ENCODE measurements at regions not wholly inside any gene's neighbourhood (a gene's known extent, or its start where the extent isn't known, plus 50 kb on each side); places are given as distances from the start of the nearest gene placed in this dataset.

- ChIA-PET CTCF (interaction anchor here (0.5 kb wide), 1 partner anchor 376 kb away, joined by 3 read pairs; no protein-coding TSS in a partner anchor), POLR2A (ENCODE audit: low non-redundant PET) (no interaction called here)
- no peak for DNase-seq (ENCODE audit: low spot score)
- no peak overlapping the region for H3K27ac ChIP-seq
- no peak for TF ChIP-seq CTCF (conservative IDR thresholded peaks at IDR 0.05; ENCODE audit: low read depth)
Observed at GRCh38 chr12:116408489-116409250, 131.2 kb upstream of the MED13L start.

- CTCF ChIA-PET, result interaction anchor here (0.6 kb wide), 1 partner anchor 21 kb away, joined by 3 read pairs; no protein-coding TSS in a partner anchor
- POLR2A ChIA-PET (ENCODE audit: low non-redundant PET), result no interaction called here
- no peak for DNase-seq (ENCODE audit: low spot score)
- TF ChIP-seq CTCF (conservative IDR thresholded peaks at IDR 0.05; ENCODE audit: low read depth), result no peak
- H3K27ac ChIP-seq, result no peak overlapping the region
Observed at GRCh38 chr12:116411977-116412376, 134.5 kb upstream of the MED13L start.

GRCh38 chr12:116414891-116415290 is 137.4 kb upstream of the MED13L start:
- TF ChIP-seq CTCF (conservative IDR thresholded peaks at IDR 0.05; ENCODE audit: low read depth), result no peak
- ChIA-PET CTCF (no interaction called here), POLR2A (ENCODE audit: low non-redundant PET) (no interaction called here)
- no peak for DNase-seq (ENCODE audit: low spot score)
- no peak overlapping the region for H3K27ac ChIP-seq

GRCh38 chr12:116415408-116416108 is 138.1 kb upstream of the MED13L start:
- ChIA-PET POLR2A (ENCODE audit: low non-redundant PET) (no interaction called here), CTCF (no interaction called here)
- no peak for DNase-seq (ENCODE audit: low spot score)
- no peak for TF ChIP-seq CTCF (conservative IDR thresholded peaks at IDR 0.05; ENCODE audit: low read depth)
- no peak overlapping the region for H3K27ac ChIP-seq

DNA sequence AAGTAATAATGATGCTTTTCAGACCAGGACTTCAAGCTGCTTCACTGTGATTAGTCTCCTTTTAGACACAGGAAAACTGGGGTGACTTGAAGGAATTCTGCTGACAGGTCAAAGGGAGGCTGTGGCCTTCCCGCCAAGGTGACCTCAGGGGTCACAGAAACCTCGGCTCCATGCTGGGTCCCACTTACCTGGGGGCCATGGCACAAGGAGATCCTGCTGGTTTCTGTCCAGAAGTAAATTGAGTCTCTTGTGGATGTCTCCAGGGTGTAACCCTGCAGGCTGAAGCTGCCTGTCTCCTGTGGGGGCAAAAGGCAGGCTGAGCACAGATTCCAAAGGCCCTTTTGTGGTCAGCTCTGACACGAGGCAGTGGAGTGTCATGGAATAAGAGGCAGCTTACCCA is 138.7 kb upstream of the MED13L start:
- ChIA-PET POLR2A (ENCODE audit: low non-redundant PET) (no interaction called here), CTCF (interaction anchor here (0.6 to 0.8 kb wide), 2 partner anchors 10 to 157 kb away, joined by 3 to 4 read pairs; no protein-coding TSS in a partner anchor)
- DNase-seq (ENCODE audit: low spot score), result no peak
- no peak for TF ChIP-seq CTCF (conservative IDR thresholded peaks at IDR 0.05; ENCODE audit: low read depth)
- H3K27ac ChIP-seq, result no peak overlapping the region

- ChIA-PET CTCF (no interaction called here), POLR2A (ENCODE audit: low non-redundant PET) (no interaction called here)
- TF ChIP-seq CTCF (conservative IDR thresholded peaks at IDR 0.05; ENCODE audit: low read depth), result no peak
- no peak for DNase-seq (ENCODE audit: low spot score)
- no peak overlapping the region for H3K27ac ChIP-seq
Observed at GRCh38 chr12:116418551-116418950, 140.6 kb upstream of the MAP1LC3B2 start.
